Activated B cell treated with CpG ODN at 0.5 μM for 24 hours (primary cell): ENCODE measurements at regions not wholly inside any gene's neighbourhood (a gene's known extent, or its start where the extent isn't known, plus 50 kb on each side); places are given as distances from the start of the nearest gene placed in this dataset.

Experiments
- ATAC-seq: fragments of 200-7000 bp; cut with Tn5 transposase; one replicate; pipeline ENCODE4 v1.10.0; 2021; ENCODE audit warnings: low read depth, mild to moderate bottlenecking, moderate library complexity
- CTCF ChIA-PET: fragments of 350-600 bp; sonication (Branson Sonifier 250); formaldehyde crosslinking; loops from one replicate; lab custom pipeline; 2021; ENCODE audit warnings: antibody characterized with exemption; lab: Charles Lee
- POLR2A ChIA-PET: fragments of 350-600 bp; sonication (Branson Sonifier 250); formaldehyde crosslinking; loops from one replicate; lab custom pipeline; 2021; ENCODE audit warnings: antibody characterized with exemption; lab: Charles Lee
- DNase-seq: peaks from one replicate; pipeline ENCODE4 v3.0.0; 2022
- H3K27ac Mint-ChIP-seq: one replicate; pipeline ENCODE4 v1.8.0; 2020; ENCODE audit warnings: mixed read lengths
- H3K27me3 Mint-ChIP-seq: one replicate; pipeline ENCODE4 v1.8.0; 2021; ENCODE audit warnings: mixed read lengths
- H3K36me3 Mint-ChIP-seq: one replicate; pipeline ENCODE4 v1.8.0; 2021; ENCODE audit warnings: low read depth, mixed read lengths
- H3K4me1 Mint-ChIP-seq: one replicate; pipeline ENCODE4 v1.8.0; 2021; ENCODE audit warnings: mixed read lengths
- H3K4me3 Mint-ChIP-seq: one replicate; pipeline ENCODE4 v1.8.0; 2020; ENCODE audit warnings: mild to moderate bottlenecking, mixed read lengths
- H3K9me3 Mint-ChIP-seq: one replicate; pipeline ENCODE4 v1.8.0; 2020; ENCODE audit warnings: mixed read lengths
- CTCF ChIP-seq: fragments of 200-600 bp; IDR thresholded peaks from one replicate; pipeline ENCODE4 v1.8.0; 2022; ENCODE audit warnings: antibody characterized with exemption, mild to moderate bottlenecking
- intact Hi-C: fragments of 100-400 bp; cut with micrococcal nuclease; formaldehyde crosslinking; loops from one replicate; pipeline ENCODE4 v1.15.1; 2024

GRCh38 chr15:25055356-25056068, 100.7 kb downstream of the SNRPN start:
- Mint-ChIP-seq H3K4me3 (no peak overlapping the region), H3K27me3 (no peaks in the 10 kb centered on the region), H3K9me3 (peaks cover 79% of the 10 kb centered on the region), H3K4me1 (no peaks in the 10 kb centered on the region), H3K36me3 (peaks cover 100% of the 10 kb centered on the region), H3K27ac (no peak overlapping the region)
- POLR2A ChIA-PET: no interaction called here
- no peak for TF ChIP-seq CTCF
- intact Hi-C loops: no loop called here
- no peak for DNase-seq
- CTCF ChIA-PET: no interaction called here
- no peak for ATAC-seq

- H3K4me3 Mint-ChIP-seq: no peak overlapping the region
- DNase-seq: no peak
- H3K27me3 Mint-ChIP-seq: no peaks in the 10 kb centered on the region
- H3K27ac Mint-ChIP-seq: no peak overlapping the region
- H3K9me3 Mint-ChIP-seq: peaks cover 76% of the 10 kb centered on the region
- no peak for ATAC-seq
- ChIA-PET POLR2A (no interaction called here), CTCF (no interaction called here)
- no peaks in the 10 kb centered on the region for H3K4me1 Mint-ChIP-seq
- intact Hi-C loops: no loop called here
- peaks cover 100% of the 10 kb centered on the region for H3K36me3 Mint-ChIP-seq
- no peak for TF ChIP-seq CTCF
These were observed 102.0 kb downstream of the SNRPN start for GRCh38 chr15:25056484-25057425.

- Mint-ChIP-seq H3K4me3 (no peak overlapping the region), H3K4me1 (no peaks in the 10 kb centered on the region), H3K27me3 (no peaks in the 10 kb centered on the region), H3K36me3 (peaks cover 99% of the 10 kb centered on the region), H3K9me3 (peaks cover 79% of the 10 kb centered on the region), H3K27ac (no peak overlapping the region)
- DNase-seq (no peak), ATAC-seq (no peak)
- TF ChIP-seq CTCF: no peak
- POLR2A ChIA-PET: no interaction called here
- intact Hi-C loops: no loop called here
- CTCF ChIA-PET: no interaction called here
These were observed 102.8 kb downstream of the SNRPN start for GRCh38 chr15:25057574-25057973.

- intact Hi-C loops: no loop called here
These were observed 103.4 kb downstream of the SNRPN start for GRCh38 chr15:25058080-25058785.

More at GRCh38 chr15:25058080-25058785, 103.4 kb downstream of the SNRPN start:
- Mint-ChIP-seq H3K4me1 (no peaks in the 10 kb centered on the region), H3K27ac (no peak overlapping the region), H3K4me3 (no peak overlapping the region), H3K36me3 (peaks cover 99% of the 10 kb centered on the region), H3K27me3 (no peaks in the 10 kb centered on the region), H3K9me3 (peaks cover 79% of the 10 kb centered on the region)
- no peak for TF ChIP-seq CTCF
- ATAC-seq: no peak
- ChIA-PET CTCF (no interaction called here), POLR2A (no interaction called here)
- DNase-seq: peak; percentile 3
